Tibial nerve (tissue), 4 donors: ENCODE measurements at regions not wholly inside any gene's neighbourhood (a gene's known extent, or its start where the extent isn't known, plus 50 kb on each side); places are given as distances from the start of the nearest gene placed in this dataset.

Source experiments
- DNase-seq, 2 donors: peaks; one replicate each; pipeline ENCODE4 v3.0.0-alpha.2; 2019; ENCODE audit warnings: low spot score in 2 of 2
- H3K27ac ChIP-seq, 4 donors: fragments of 200-600 bp; sonication (generic) in 3 of 4; one replicate each; pipeline ENCODE4 v1.5.1; 2017 to 2019; ENCODE audit warnings: mild to moderate bottlenecking in 1 of 4
- H3K27me3 ChIP-seq, 2 donors: fragments of 200-600 bp; sonication (generic) in 1 of 2; one replicate each; pipeline versions ENCODE4 v1.5.1 to v1.6.0; 2017 to 2019
- H3K36me3 ChIP-seq, 3 donors: fragments of 200-600 bp; sonication (generic); one replicate each; pipeline ENCODE4 v1.5.1; 2018 to 2019
- H3K4me1 ChIP-seq, 4 donors: fragments of 200-600 bp; sonication (generic) in 3 of 4; one replicate each; pipeline ENCODE4 v1.5.1; 2017 to 2019
- H3K4me3 ChIP-seq, 4 donors: fragments of 200-600 bp; sonication (generic) in 3 of 4; one replicate each; pipeline ENCODE4 v1.5.1; 2017 to 2019; ENCODE audit warnings: mild to moderate bottlenecking in 1 of 4, moderate library complexity in 1 of 4
- H3K9me3 ChIP-seq, 4 donors: fragments of 200-600 bp; sonication (generic) in 3 of 4; one replicate each; pipeline ENCODE4 v1.5.1; 2017 to 2019
- EP300 ChIP-seq, 2 donors: sonication (generic); formaldehyde crosslinking; IDR thresholded peaks; one replicate each; pipeline ENCODE4 v1.6.1; 2017; ENCODE audit warnings: antibody characterized with exemption in 2 of 2, mild to moderate bottlenecking in 1 of 2
- POLR2A ChIP-seq, 2 donors: fragments of 450-650 bp; IDR thresholded peaks; one replicate each; pipeline ENCODE4 v1.6.1; 2017; ENCODE audit warnings: antibody characterized with exemption in 2 of 2, mild to moderate bottlenecking in 2 of 2, moderate library complexity in 2 of 2
- WGBS, 2 donors: methylation state at CpG; one replicate each; pipeline ENCODE4 v1.1.5; 2018; 5-methylcytosine and 5-hydroxymethylcytosine counted together
- TF ChIP-seq, protein P1 (sequence below), 5 experiments: fragments of 200-600 bp in 3 of 5; fragments of 450-650 bp in 2 of 5; sonication (generic) in 3 of 5; IDR thresholded peaks; one replicate each; pipeline ENCODE4 v1.5.1; 2016 to 2019; ENCODE audit warnings: antibody characterized with exemption in 5 of 5, mild to moderate bottlenecking in 3 of 5, moderate library complexity in 2 of 5

DNA sequence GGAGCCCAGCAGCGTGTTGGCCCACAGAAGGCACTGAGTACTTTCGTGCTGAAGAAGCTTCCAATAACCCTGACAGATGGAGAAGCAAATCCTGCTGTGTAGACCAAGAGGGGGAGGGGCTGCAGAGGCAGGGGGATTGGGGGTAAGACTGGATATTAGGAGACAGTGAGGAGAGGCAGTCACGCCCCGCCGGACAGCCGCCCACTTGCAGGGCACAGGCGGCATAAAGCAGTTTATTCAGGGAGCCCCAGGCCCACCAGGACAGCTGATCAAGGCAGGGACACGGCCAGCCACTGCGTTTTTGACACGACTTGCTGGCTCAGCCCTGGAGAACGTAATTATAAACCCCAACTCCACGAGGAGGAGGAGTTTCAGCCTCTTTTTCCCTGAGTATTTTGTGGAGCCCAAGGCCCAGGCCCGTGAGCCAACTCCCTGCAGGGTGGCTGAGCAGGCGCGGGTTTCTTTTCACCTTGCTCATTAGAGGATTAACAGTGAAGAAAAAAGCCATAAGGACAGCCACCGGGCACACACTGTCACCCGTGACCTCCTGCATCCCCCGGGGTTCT, 177.9 kb downstream of the TFAP2C start:
- Histone ChIP-seq H3K4me3 (no peak overlapping the region), H3K9me3 (peaks cover 0 to 11% (median 0%) of the 10 kb centered on the region in 4 donors), H3K27ac (no peak overlapping the region), H3K4me1 (peaks cover 0 to 10% (median 0%) of the 10 kb centered on the region in 4 donors), H3K27me3 (peaks cover 0 to 31% of the 10 kb centered on the region in 2 donors), H3K36me3 (no peaks in the 10 kb centered on the region)
- DNase-seq: no peak
- TF ChIP-seq, protein P1, sequence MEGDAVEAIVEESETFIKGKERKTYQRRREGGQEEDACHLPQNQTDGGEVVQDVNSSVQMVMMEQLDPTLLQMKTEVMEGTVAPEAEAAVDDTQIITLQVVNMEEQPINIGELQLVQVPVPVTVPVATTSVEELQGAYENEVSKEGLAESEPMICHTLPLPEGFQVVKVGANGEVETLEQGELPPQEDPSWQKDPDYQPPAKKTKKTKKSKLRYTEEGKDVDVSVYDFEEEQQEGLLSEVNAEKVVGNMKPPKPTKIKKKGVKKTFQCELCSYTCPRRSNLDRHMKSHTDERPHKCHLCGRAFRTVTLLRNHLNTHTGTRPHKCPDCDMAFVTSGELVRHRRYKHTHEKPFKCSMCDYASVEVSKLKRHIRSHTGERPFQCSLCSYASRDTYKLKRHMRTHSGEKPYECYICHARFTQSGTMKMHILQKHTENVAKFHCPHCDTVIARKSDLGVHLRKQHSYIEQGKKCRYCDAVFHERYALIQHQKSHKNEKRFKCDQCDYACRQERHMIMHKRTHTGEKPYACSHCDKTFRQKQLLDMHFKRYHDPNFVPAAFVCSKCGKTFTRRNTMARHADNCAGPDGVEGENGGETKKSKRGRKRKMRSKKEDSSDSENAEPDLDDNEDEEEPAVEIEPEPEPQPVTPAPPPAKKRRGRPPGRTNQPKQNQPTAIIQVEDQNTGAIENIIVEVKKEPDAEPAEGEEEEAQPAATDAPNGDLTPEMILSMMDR (IDR thresholded peaks at IDR 0.05): no peak
- TF ChIP-seq EP300 (IDR thresholded peaks at IDR 0.05) (no peak), POLR2A (IDR thresholded peaks at IDR 0.05) (no peak)
- WGBS, 2 donors: 39 to 48% methylated on average over 18 of the region's 18 CpGs

DNA sequence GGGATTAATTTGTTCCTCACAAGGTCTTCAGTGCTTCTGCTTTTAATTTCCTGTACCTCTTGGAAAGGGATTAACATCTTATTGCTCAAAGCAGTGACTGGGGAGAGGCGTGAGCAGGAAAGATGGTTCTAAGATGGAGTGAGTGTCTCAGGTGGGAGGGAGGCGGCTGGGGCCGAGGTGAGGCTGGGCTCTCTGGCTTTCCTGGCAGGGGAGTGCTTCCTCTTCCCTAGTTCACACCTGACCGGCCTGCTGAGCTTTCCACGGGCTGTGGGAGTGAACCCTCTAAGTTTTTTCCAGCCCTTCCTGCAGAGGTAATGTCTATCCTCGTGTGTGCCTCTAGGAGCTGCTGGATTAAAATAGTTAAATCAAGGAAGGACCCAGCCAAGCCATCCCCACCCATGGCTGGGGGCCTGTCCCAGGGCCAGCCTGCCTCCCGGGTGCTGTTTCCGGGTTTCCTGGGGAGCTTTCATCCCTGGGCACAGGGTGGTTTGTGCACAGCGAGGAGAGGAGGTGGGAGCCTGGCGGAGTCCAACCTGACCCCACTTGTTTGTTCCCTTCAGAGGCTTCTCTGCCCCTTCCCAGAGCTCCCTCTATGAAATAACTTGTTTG, 179.1 kb downstream of the TFAP2C start:
- no peak for DNase-seq
- Histone ChIP-seq H3K4me1 (no peaks in the 10 kb centered on the region), H3K9me3 (peaks cover 0 to 16% (median 0%) of the 10 kb centered on the region in 4 donors), H3K27ac (no peak overlapping the region), H3K4me3 (no peak overlapping the region), H3K36me3 (no peaks in the 10 kb centered on the region), H3K27me3 (peaks cover 0 to 31% of the 10 kb centered on the region in 2 donors)
- WGBS, 2 donors: 32 to 37% methylated on average over 10 of the region's 10 CpGs
- TF ChIP-seq, protein P1 (IDR thresholded peaks at IDR 0.05): no peak
- TF ChIP-seq POLR2A (IDR thresholded peaks at IDR 0.05) (no peak), EP300 (IDR thresholded peaks at IDR 0.05) (no peak)

DNA sequence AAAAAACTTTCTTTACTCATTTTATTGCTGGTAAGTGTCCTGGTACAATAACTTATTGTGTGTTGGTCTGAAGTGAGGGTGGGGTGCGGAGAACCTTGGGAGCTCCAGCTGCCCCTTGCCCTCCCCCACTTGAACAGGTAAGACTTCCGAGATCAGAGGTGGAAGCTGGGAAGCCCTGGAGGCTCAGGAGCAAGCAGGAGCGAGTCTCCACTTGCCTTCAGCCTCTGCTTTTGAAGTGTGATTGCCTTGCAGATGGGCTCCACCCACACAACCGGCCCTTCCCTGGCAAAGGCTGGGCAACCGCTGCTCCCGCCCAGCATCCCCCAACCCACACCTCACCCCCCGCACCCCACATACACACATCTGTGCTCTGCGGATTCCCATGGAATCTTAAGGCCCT, 179.6 kb downstream of the TFAP2C start:
- Histone ChIP-seq H3K9me3 (peaks cover 0 to 16% (median 0%) of the 10 kb centered on the region in 4 donors), H3K4me1 (no peaks in the 10 kb centered on the region), H3K36me3 (no peaks in the 10 kb centered on the region), H3K27ac (no peak overlapping the region), H3K27me3 (peaks cover 0 to 26% of the 10 kb centered on the region in 2 donors), H3K4me3 (no peak overlapping the region)
- whole genome bisulfite sequencing, 2 donors: 33 to 41% methylated on average over 8 of the region's 8 CpGs
- TF ChIP-seq POLR2A (IDR thresholded peaks at IDR 0.05) (no peak), EP300 (IDR thresholded peaks at IDR 0.05) (no peak)
- TF ChIP-seq, protein P1 (IDR thresholded peaks at IDR 0.05): no peak
- DNase-seq: no peak

DNA sequence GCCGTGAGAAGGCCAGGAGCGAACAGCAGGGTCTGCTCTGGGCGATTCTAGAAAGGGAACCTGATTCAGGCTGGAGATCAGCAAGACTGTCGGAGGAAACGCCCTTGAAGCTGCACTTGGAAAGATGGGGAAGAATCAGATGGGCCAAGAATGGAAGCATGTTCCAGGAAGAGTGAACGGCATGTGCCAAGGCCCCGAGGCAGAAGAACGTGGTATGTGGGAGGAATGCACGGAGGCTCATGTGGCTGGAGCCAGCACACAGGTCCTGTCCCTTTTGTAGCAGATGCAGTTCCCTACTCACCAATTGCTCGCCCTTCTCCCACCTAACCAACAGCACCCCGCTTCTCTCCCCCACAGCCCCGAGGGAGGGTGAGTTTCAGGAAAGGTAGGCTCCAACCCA, 180.6 kb downstream of the TFAP2C start:
- DNase-seq: no peak
- TF ChIP-seq POLR2A (IDR thresholded peaks at IDR 0.05) (no peak), EP300 (IDR thresholded peaks at IDR 0.05) (no peak)
- TF ChIP-seq, protein P1 (IDR thresholded peaks at IDR 0.05): no peak
- H3K27ac ChIP-seq: no peak overlapping the region
- peaks cover 0 to 26% of the 10 kb centered on the region in 2 donors for H3K27me3 ChIP-seq
- 93 to 94% methylated on average over 12 of the region's 12 CpGs for WGBS, 2 donors
- H3K36me3 ChIP-seq: no peaks in the 10 kb centered on the region
- no peaks in the 10 kb centered on the region for H3K4me1 ChIP-seq
- peaks cover 0 to 16% (median 0%) of the 10 kb centered on the region in 4 donors for H3K9me3 ChIP-seq
- no peak overlapping the region for H3K4me3 ChIP-seq

DNA sequence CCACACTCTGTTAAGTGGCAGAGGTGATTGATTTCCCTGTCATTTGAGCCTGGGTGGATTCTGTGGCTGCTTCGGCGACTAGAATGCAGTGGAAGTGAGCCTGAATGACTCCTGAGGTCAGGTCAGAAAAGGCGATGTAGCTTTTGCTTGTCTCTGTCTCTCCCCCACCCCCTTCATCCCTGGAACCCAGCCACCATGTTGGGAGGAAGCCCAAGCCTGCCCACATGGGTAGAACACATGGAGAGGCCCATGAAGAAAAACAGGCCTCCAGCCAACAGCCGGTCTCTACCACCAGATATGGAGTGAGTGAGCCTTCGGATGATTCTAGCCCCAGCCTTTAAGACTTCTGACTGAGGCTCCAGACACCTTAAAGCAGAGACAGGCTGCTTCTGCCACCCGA, 181.0 kb downstream of the TFAP2C start:
- Histone ChIP-seq H3K9me3 (peaks cover 0 to 16% (median 0%) of the 10 kb centered on the region in 4 donors), H3K4me1 (no peaks in the 10 kb centered on the region), H3K4me3 (no peak overlapping the region), H3K36me3 (no peaks in the 10 kb centered on the region), H3K27ac (no peak overlapping the region), H3K27me3 (peaks cover 0 to 26% of the 10 kb centered on the region in 2 donors)
- 73 to 79% methylated on average over 6 of the region's 6 CpGs for WGBS, 2 donors
- TF ChIP-seq EP300 (IDR thresholded peaks at IDR 0.05) (no peak), POLR2A (IDR thresholded peaks at IDR 0.05) (no peak)
- TF ChIP-seq, protein P1 (IDR thresholded peaks at IDR 0.05): no peak
- DNase-seq: no peak
